ENCODE measurements at regions not wholly inside any gene's neighbourhood (a gene's known extent, or its start where the extent isn't known, plus 50 kb on each side); places are given as distances from the start of the nearest gene placed in this dataset.

DNA sequence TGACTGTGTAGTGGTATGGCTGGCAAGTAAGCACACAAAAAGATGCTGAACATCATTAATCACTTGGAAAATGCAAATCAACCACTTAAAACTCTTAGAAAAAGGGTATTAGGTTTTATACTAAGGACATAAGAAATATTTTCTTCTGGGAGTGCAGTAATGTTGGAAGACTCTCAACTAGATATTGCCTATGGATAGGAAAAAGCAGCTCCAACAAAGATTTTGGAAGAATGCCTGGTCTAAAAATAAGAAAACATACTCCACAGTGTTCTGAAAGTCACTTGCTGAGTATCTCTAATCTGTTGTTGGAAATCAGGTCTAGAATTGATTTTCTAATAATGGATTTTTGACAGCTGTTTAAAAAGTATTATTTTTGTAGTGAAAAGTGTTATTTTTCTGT is 50.8 kb upstream of the PHYHIPL start:
- DNase-seq (ENCODE audit: low read depth in 2 of 3, low spot score in 2 of 3): no peak

DNA sequence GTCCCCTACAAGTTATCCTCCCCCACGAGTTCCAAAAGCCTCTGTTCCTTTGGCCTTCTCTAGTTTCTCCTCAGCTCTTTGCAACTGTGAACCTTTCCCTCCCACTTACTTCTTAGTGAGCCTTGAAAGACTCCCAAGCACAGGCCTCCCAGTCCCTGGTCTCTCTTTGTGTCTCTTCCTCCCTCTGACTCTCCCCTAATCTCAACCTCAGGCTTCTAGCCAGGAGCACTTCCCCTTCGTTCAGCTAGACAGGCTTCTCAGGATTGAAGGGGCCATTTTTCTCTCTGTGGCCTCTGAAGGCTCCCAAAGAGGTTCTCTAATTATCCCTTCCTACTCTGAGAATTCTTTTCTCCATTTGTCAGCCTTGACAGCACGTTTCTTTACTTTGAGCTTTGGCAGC is 50.2 kb upstream of the PHYHIPL start:
- DNase-seq (ENCODE audit: low read depth in 2 of 3, low spot score in 2 of 3): no peak

Data from hematopoietic multipotent progenitor cell (in vitro differentiated cells).